Right lobe of liver (tissue), 4 donors: ENCODE measurements at regions not wholly inside any gene's neighbourhood (a gene's known extent, or its start where the extent isn't known, plus 50 kb on each side); places are given as distances from the start of the nearest gene placed in this dataset.

ENCODE experiments used
- POLR2A ChIP-seq: fragments of 450-650 bp; IDR thresholded peaks from one replicate; pipeline ENCODE4 v1.6.1; 2017; ENCODE audit warnings: antibody characterized with exemption, mild to moderate bottlenecking
- TF ChIP-seq, protein P1 (sequence below), 4 donors: fragments of 200-600 bp in 3 of 4; fragments of 450-650 bp in 1 of 4; IDR thresholded peaks; one replicate each; pipeline versions ENCODE4 v1.5.1 to v1.8.0; 2016 to 2022; ENCODE audit warnings: antibody characterized with exemption in 4 of 4, mild to moderate bottlenecking in 2 of 4
- donor health status: DM: no; HTN: no; CAD: no.
- donor health status: DM: no; HTN: no; CAD: no.
- donor health status: DM: no; HTN: yes; CAD: no.

- TF ChIP-seq POLR2A, result no peak
- TF ChIP-seq, protein P1, sequence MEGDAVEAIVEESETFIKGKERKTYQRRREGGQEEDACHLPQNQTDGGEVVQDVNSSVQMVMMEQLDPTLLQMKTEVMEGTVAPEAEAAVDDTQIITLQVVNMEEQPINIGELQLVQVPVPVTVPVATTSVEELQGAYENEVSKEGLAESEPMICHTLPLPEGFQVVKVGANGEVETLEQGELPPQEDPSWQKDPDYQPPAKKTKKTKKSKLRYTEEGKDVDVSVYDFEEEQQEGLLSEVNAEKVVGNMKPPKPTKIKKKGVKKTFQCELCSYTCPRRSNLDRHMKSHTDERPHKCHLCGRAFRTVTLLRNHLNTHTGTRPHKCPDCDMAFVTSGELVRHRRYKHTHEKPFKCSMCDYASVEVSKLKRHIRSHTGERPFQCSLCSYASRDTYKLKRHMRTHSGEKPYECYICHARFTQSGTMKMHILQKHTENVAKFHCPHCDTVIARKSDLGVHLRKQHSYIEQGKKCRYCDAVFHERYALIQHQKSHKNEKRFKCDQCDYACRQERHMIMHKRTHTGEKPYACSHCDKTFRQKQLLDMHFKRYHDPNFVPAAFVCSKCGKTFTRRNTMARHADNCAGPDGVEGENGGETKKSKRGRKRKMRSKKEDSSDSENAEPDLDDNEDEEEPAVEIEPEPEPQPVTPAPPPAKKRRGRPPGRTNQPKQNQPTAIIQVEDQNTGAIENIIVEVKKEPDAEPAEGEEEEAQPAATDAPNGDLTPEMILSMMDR (IDR thresholded peaks at IDR 0.05), result no peak
Observed at GRCh38 chr13:31036731-31037695, 104.6 kb downstream of the TEX26 start.
